ENCODE measurements at regions not wholly inside any gene's neighbourhood (a gene's known extent, or its start where the extent isn't known, plus 50 kb on each side); places are given as distances from the start of the nearest gene placed in this dataset.
"Not testable (repeated sequence)": the region's sequence is repeated elsewhere in the genome, so short reads cannot be mapped to it uniquely, and the experiment has no call there.

GRCh38 chr15:79775821-79776220, 121.0 kb downstream of the MTHFS start:
- DNase-seq = no peak

- no peak for DNase-seq
Measured at GRCh38 chr15:79777916-79778315, 118.9 kb downstream of the MTHFS start.

- no peak for DNase-seq
Measured at GRCh38 chr15:79778378-79778990, 118.3 kb downstream of the MTHFS start.

- DNase-seq = peak; percentile 10
Measured at GRCh38 chr15:79779746-79780145, 117.1 kb downstream of the MTHFS start.

GRCh38 chr15:79782307-79782706, 114.5 kb downstream of the MTHFS start:
- not testable (repeated sequence) for DNase-seq
